GM19438 (cell line): ENCODE measurements at regions not wholly inside any gene's neighbourhood (a gene's known extent, or its start where the extent isn't known, plus 50 kb on each side); places are given as distances from the start of the nearest gene placed in this dataset.

Source experiments
- ATAC-seq: cut with Tn5 transposase; IDR thresholded peaks from one replicate; pipeline ENCODE4 v1.9.1; 2021; ENCODE audit warnings: low read depth; ENCODE audit not compliant: unreplicated experiment

GRCh38 chr7:127447326-127447945, 54.9 kb upstream of the ZNF800 start:
- peak; percentile 100 for ATAC-seq

DNA sequence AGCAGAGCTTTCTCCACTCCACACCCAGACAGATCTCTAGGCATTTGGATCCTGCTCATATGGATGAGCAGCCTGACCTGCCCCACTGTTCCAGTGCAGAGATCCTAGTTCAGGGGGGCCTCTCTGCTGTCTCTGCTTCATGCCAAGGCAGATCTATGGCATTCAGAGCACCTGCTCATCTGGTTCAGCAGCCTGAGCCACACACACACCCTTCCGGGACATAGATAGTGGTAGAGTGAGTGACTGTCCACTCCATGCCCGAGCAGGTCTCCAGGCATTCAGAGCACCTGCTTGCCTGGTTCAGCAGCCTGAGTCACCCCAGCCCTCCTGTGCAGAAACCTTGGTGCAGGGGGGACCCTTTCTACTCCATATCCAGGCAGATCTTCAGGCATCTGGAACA, 54.3 kb upstream of the ZNF800 start:
- ATAC-seq: no peak
